ENCODE measurements at regions not wholly inside any gene's neighbourhood (a gene's known extent, or its start where the extent isn't known, plus 50 kb on each side); places are given as distances from the start of the nearest gene placed in this dataset.

DNA sequence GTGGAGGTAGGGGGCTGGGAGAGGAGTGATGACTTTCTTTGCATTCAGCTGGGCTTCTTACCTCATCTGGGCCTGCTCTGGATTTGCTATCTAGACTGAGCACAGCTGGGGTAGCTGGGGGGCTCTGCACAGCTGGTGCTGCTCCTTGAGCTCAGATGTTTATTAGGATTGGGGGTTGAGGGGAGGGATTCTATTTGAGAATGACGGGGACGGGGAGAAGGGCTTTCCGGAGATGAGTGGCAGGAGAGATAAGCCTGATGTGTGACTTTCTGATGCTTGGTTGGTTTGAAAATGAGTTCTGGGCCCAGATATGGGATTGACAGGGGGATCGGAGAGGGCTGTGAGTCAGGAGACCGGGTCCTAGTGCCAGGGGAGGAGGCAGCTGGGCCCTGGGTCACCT lies 146.1 kb upstream of the CSF3R start:
- no peaks in the 10 kb centered on the region for H3K79me1 ChIP-seq (ENCODE audit: low read length)
- no peaks in the 10 kb centered on the region for H3K79me2 ChIP-seq (ENCODE audit: control insufficient read depth, insufficient read depth, low read length)
- no peak overlapping the region for H3K56ac ChIP-seq (ENCODE audit: low read length)
- no peak overlapping the region for H2BK15ac ChIP-seq (replicated peaks; ENCODE audit: low read depth)
- WGBS (ENCODE audit: extremely low coverage, insufficient coverage, low lambda C conversion rate): no CpG with 5 or more reads among the region's 5 CpGs
- no peak overlapping the region for H4K5ac ChIP-seq (ENCODE audit: low read length)
- H3K18ac ChIP-seq (ENCODE audit: low read length): no peak overlapping the region
- H3K9ac ChIP-seq (ENCODE audit: low read length): no peak overlapping the region
- H3K27me3 ChIP-seq (ENCODE audit: insufficient read depth, low read length, poor library complexity): no peaks in the 10 kb centered on the region
- H3K4ac ChIP-seq (ENCODE audit: low read depth, low read length): no peak overlapping the region
- DNase-seq: no peak
- no peak overlapping the region for H2BK120ac ChIP-seq (ENCODE audit: low read depth, low read length)
- no peak overlapping the region for H2AK5ac ChIP-seq (ENCODE audit: low read length)
- no peak overlapping the region for H3K27ac ChIP-seq (ENCODE audit: low read depth, low read length)
- no peak overlapping the region for H4K8ac ChIP-seq (ENCODE audit: low read depth, low read length)
- H3K4me3 ChIP-seq (ENCODE audit: low read length): no peak overlapping the region
- no peaks in the 10 kb centered on the region for H3K4me1 ChIP-seq (ENCODE audit: control insufficient read depth, low read depth, low read length)
- H3K23ac ChIP-seq (ENCODE audit: low read length): no peak overlapping the region
- no peak overlapping the region for H2BK5ac ChIP-seq (ENCODE audit: low read length)
- no peak overlapping the region for H3K4me2 ChIP-seq (ENCODE audit: low read length)
- H3K36me3 ChIP-seq (ENCODE audit: control insufficient read depth, insufficient read depth, low read length): no peaks in the 10 kb centered on the region

GRCh38 chr1:36626435-36626834 lies 143.7 kb upstream of the CSF3R start:
- H2AK5ac ChIP-seq (ENCODE audit: low read length): no peak overlapping the region
- H3K79me1 ChIP-seq (ENCODE audit: low read length): no peaks in the 10 kb centered on the region
- no peak for DNase-seq
- no peaks in the 10 kb centered on the region for H3K4me1 ChIP-seq (ENCODE audit: control insufficient read depth, low read depth, low read length)
- H2BK5ac ChIP-seq (ENCODE audit: low read length): no peak overlapping the region
- no peak overlapping the region for H2BK15ac ChIP-seq (replicated peaks; ENCODE audit: low read depth)
- H3K27ac ChIP-seq (ENCODE audit: low read depth, low read length): no peak overlapping the region
- H2BK120ac ChIP-seq (ENCODE audit: low read depth, low read length): no peak overlapping the region
- no peak overlapping the region for H3K4me2 ChIP-seq (ENCODE audit: low read length)
- no peak overlapping the region for H4K8ac ChIP-seq (ENCODE audit: low read depth, low read length)
- H4K5ac ChIP-seq (ENCODE audit: low read length): no peak overlapping the region
- H3K18ac ChIP-seq (ENCODE audit: low read length): no peak overlapping the region
- H3K9ac ChIP-seq (ENCODE audit: low read length): no peak overlapping the region
- H3K23ac ChIP-seq (ENCODE audit: low read length): no peak overlapping the region
- no peak overlapping the region for H3K4me3 ChIP-seq (ENCODE audit: low read length)
- no peaks in the 10 kb centered on the region for H3K36me3 ChIP-seq (ENCODE audit: control insufficient read depth, insufficient read depth, low read length)
- no peaks in the 10 kb centered on the region for H3K79me2 ChIP-seq (ENCODE audit: control insufficient read depth, insufficient read depth, low read length)
- no peak overlapping the region for H3K4ac ChIP-seq (ENCODE audit: low read depth, low read length)
- H3K27me3 ChIP-seq (ENCODE audit: insufficient read depth, low read length, poor library complexity): no peaks in the 10 kb centered on the region
- H3K56ac ChIP-seq (ENCODE audit: low read length): no peak overlapping the region

DNA sequence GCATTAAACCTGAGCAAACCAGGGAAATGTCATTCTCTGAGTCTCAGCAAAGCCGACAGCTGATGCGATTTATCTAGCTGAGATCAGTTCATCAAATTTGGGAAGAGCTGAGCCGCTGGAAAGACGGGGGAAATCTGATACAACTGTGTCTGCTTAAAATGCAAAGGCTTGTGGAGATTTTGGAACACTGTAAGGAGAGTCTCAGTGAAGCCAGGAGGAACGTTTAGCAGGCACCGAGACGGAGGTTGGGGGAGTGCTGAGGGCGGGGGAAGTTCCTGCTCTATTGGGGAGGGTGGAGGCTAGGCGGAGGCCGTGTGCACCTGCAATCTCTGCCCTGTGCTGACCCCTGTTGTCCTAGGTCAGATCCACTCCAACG lies 143.2 kb upstream of the CSF3R start:
- no CpG with 5 or more reads among the region's 11 CpGs for WGBS (ENCODE audit: extremely low coverage, insufficient coverage, low lambda C conversion rate)
- H3K18ac ChIP-seq (ENCODE audit: low read length): no peak overlapping the region
- H3K4ac ChIP-seq (ENCODE audit: low read depth, low read length): no peak overlapping the region
- H3K23ac ChIP-seq (ENCODE audit: low read length): no peak overlapping the region
- H3K36me3 ChIP-seq (ENCODE audit: control insufficient read depth, insufficient read depth, low read length): no peaks in the 10 kb centered on the region
- H2AK5ac ChIP-seq (ENCODE audit: low read length): no peak overlapping the region
- H4K5ac ChIP-seq (ENCODE audit: low read length): no peak overlapping the region
- no peak overlapping the region for H3K9ac ChIP-seq (ENCODE audit: low read length)
- H3K4me3 ChIP-seq (ENCODE audit: low read length): no peak overlapping the region
- no peak overlapping the region for H3K4me2 ChIP-seq (ENCODE audit: low read length)
- no peak overlapping the region for H3K27ac ChIP-seq (ENCODE audit: low read depth, low read length)
- no peak overlapping the region for H2BK15ac ChIP-seq (replicated peaks; ENCODE audit: low read depth)
- no peaks in the 10 kb centered on the region for H3K79me1 ChIP-seq (ENCODE audit: low read length)
- no peaks in the 10 kb centered on the region for H3K79me2 ChIP-seq (ENCODE audit: control insufficient read depth, insufficient read depth, low read length)
- no peak overlapping the region for H3K56ac ChIP-seq (ENCODE audit: low read length)
- H2BK120ac ChIP-seq (ENCODE audit: low read depth, low read length): no peak overlapping the region
- no peaks in the 10 kb centered on the region for H3K27me3 ChIP-seq (ENCODE audit: insufficient read depth, low read length, poor library complexity)
- no peak overlapping the region for H4K8ac ChIP-seq (ENCODE audit: low read depth, low read length)
- no peak for DNase-seq
- no peaks in the 10 kb centered on the region for H3K4me1 ChIP-seq (ENCODE audit: control insufficient read depth, low read depth, low read length)
- H2BK5ac ChIP-seq (ENCODE audit: low read length): no peak overlapping the region

GRCh38 chr1:36625253-36625934 lies 142.7 kb upstream of the CSF3R start:
- no peak overlapping the region for H3K27ac ChIP-seq (ENCODE audit: low read depth, low read length)
- no peak overlapping the region for H3K23ac ChIP-seq (ENCODE audit: low read length)
- no peak overlapping the region for H3K18ac ChIP-seq (ENCODE audit: low read length)
- H3K27me3 ChIP-seq (ENCODE audit: insufficient read depth, low read length, poor library complexity): no peaks in the 10 kb centered on the region
- no peak overlapping the region for H3K4me2 ChIP-seq (ENCODE audit: low read length)
- H4K5ac ChIP-seq (ENCODE audit: low read length): no peak overlapping the region
- H3K79me2 ChIP-seq (ENCODE audit: control insufficient read depth, insufficient read depth, low read length): no peaks in the 10 kb centered on the region
- no peak overlapping the region for H2BK5ac ChIP-seq (ENCODE audit: low read length)
- no peak overlapping the region for H3K4ac ChIP-seq (ENCODE audit: low read depth, low read length)
- no peak overlapping the region for H3K4me3 ChIP-seq (ENCODE audit: low read length)
- no peaks in the 10 kb centered on the region for H3K79me1 ChIP-seq (ENCODE audit: low read length)
- WGBS (ENCODE audit: extremely low coverage, insufficient coverage, low lambda C conversion rate): no CpG with 5 or more reads among the region's 6 CpGs
- no peak overlapping the region for H2BK15ac ChIP-seq (replicated peaks; ENCODE audit: low read depth)
- H2AK5ac ChIP-seq (ENCODE audit: low read length): no peak overlapping the region
- H3K9ac ChIP-seq (ENCODE audit: low read length): no peak overlapping the region
- no peaks in the 10 kb centered on the region for H3K4me1 ChIP-seq (ENCODE audit: control insufficient read depth, low read depth, low read length)
- H4K8ac ChIP-seq (ENCODE audit: low read depth, low read length): no peak overlapping the region
- H3K36me3 ChIP-seq (ENCODE audit: control insufficient read depth, insufficient read depth, low read length): no peaks in the 10 kb centered on the region
- DNase-seq: no peak
- H2BK120ac ChIP-seq (ENCODE audit: low read depth, low read length): no peak overlapping the region
- no peak overlapping the region for H3K56ac ChIP-seq (ENCODE audit: low read length)

DNA sequence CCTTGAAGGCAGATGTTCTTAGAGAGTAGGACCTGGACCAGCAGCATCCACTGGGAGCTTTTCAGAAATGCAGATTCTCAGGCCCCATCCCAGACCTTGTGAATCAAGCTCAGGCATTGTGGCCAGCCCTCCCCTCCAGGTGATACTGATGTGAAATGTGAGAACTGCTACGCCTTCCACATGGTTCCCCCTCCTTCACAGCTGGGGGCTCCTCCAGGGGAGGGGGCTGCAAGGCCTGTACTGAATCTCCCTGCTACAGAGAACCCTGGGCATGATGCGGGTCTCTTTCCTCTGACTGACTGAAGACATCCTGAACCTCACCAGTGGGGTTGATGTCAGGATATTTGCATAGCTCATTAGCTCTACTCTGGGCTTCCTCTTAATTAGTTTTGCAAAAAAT lies 141.8 kb upstream of the CSF3R start:
- no peaks in the 10 kb centered on the region for H3K79me1 ChIP-seq (ENCODE audit: low read length)
- no peak for DNase-seq
- H3K18ac ChIP-seq (ENCODE audit: low read length): no peak overlapping the region

More for the DNA sequence above, 141.8 kb upstream of the CSF3R start:
- no peaks in the 10 kb centered on the region for H3K36me3 ChIP-seq (ENCODE audit: control insufficient read depth, insufficient read depth, low read length)
- no peak overlapping the region for H2BK15ac ChIP-seq (replicated peaks; ENCODE audit: low read depth)
- H2BK120ac ChIP-seq (ENCODE audit: low read depth, low read length): no peak overlapping the region
- no peak overlapping the region for H3K27ac ChIP-seq (ENCODE audit: low read depth, low read length)
- H3K9ac ChIP-seq (ENCODE audit: low read length): no peak overlapping the region
- H2AK5ac ChIP-seq (ENCODE audit: low read length): no peak overlapping the region
- no peaks in the 10 kb centered on the region for H3K79me2 ChIP-seq (ENCODE audit: control insufficient read depth, insufficient read depth, low read length)
- no peak overlapping the region for H4K5ac ChIP-seq (ENCODE audit: low read length)
- H3K56ac ChIP-seq (ENCODE audit: low read length): no peak overlapping the region
- no peak overlapping the region for H3K4me3 ChIP-seq (ENCODE audit: low read length)
- H2BK5ac ChIP-seq (ENCODE audit: low read length): no peak overlapping the region
- no peaks in the 10 kb centered on the region for H3K4me1 ChIP-seq (ENCODE audit: control insufficient read depth, low read depth, low read length)
- no CpG with 5 or more reads among the region's 2 CpGs for WGBS (ENCODE audit: extremely low coverage, insufficient coverage, low lambda C conversion rate)
- no peak overlapping the region for H3K23ac ChIP-seq (ENCODE audit: low read length)
- no peak overlapping the region for H3K4me2 ChIP-seq (ENCODE audit: low read length)
- H3K4ac ChIP-seq (ENCODE audit: low read depth, low read length): no peak overlapping the region
- no peaks in the 10 kb centered on the region for H3K27me3 ChIP-seq (ENCODE audit: insufficient read depth, low read length, poor library complexity)
- no peak overlapping the region for H4K8ac ChIP-seq (ENCODE audit: low read depth, low read length)
